Testis (tissue), 2 donors: ENCODE measurements at regions not wholly inside any gene's neighbourhood (a gene's known extent, or its start where the extent isn't known, plus 50 kb on each side); places are given as distances from the start of the nearest gene placed in this dataset.

Experiments used
- DNase-seq: peaks from one replicate; pipeline ENCODE4 v3.0.0-alpha.2; 2019
- H3K27ac ChIP-seq, 2 donors: fragments of 200-600 bp; sonication (generic); one replicate each; pipeline ENCODE4 v1.5.1; 2019
- H3K27me3 ChIP-seq: fragments of 200-600 bp; sonication (generic); one replicate; pipeline ENCODE4 v1.5.1; 2019
- H3K36me3 ChIP-seq: fragments of 200-600 bp; sonication (generic); one replicate; pipeline ENCODE4 v1.5.1; 2017; ENCODE audit warnings: low read depth; ENCODE audit errors: missing control alignments
- H3K4me1 ChIP-seq: fragments of 200-600 bp; sonication (generic); one replicate; pipeline ENCODE4 v1.5.1; 2019
- H3K4me3 ChIP-seq, 2 donors: fragments of 200-600 bp; sonication (generic); one replicate each; pipeline ENCODE4 v1.5.1; 2017 to 2019
- H3K9me3 ChIP-seq: fragments of 200-600 bp; sonication (generic); one replicate; pipeline ENCODE4 v1.5.1; 2017
- CTCF ChIP-seq, 3 experiments: fragments of 450-650 bp in 2 of 3; fragments of 200-600 bp in 1 of 3; sonication (generic) in 1 of 3; IDR thresholded peaks; one replicate each; pipeline ENCODE4 v1.5.1; 2016 to 2019; ENCODE audit warnings: antibody characterized with exemption in 3 of 3, mild to moderate bottlenecking in 2 of 3, moderate library complexity in 1 of 3
- POLR2A ChIP-seq: fragments of 450-650 bp; IDR thresholded peaks from one replicate; pipeline ENCODE4 v1.6.1; 2017; ENCODE audit warnings: antibody characterized with exemption, mild to moderate bottlenecking, moderate library complexity
- WGBS, 2 donors: methylation state at CpG; one replicate each; pipeline ENCODE4 v1.1.5; 2018; 5-methylcytosine and 5-hydroxymethylcytosine counted together
- intact Hi-C: fragments of 100-400 bp; cut with DNase I; formaldehyde crosslinking; loops from one replicate; pipeline ENCODE4 v1.15.1; 2023; ENCODE audit warnings: low total_unique reads

- no peaks in the 10 kb centered on the region for H3K27me3 ChIP-seq
- TF ChIP-seq CTCF (IDR thresholded peaks at IDR 0.05) (no peak), POLR2A (no peak)
- H3K36me3 ChIP-seq, result no peaks in the 10 kb centered on the region
- H3K4me3 ChIP-seq, result no peak overlapping the region
- H3K27ac ChIP-seq, result no peak overlapping the region
- DNase-seq, result no peak
- no peaks in the 10 kb centered on the region for H3K4me1 ChIP-seq
- WGBS, 2 donors, result 63 to 80% methylated on average over 6 of the region's 6 CpGs
- intact Hi-C loops, result no loop called here
- no peaks in the 10 kb centered on the region for H3K9me3 ChIP-seq
Observed at GRCh38 chr11:96942855-96943254, 553.0 kb downstream of the JRKL start.

GRCh38 chr11:96943970-96944369, 554.2 kb downstream of the JRKL start:
- H3K9me3 ChIP-seq, result no peaks in the 10 kb centered on the region
- H3K4me3 ChIP-seq, result no peak overlapping the region
- H3K27me3 ChIP-seq, result no peaks in the 10 kb centered on the region
- no peaks in the 10 kb centered on the region for H3K4me1 ChIP-seq
- 75 to 97% methylated on average over 1 of the region's 1 CpG for WGBS, 2 donors
- no peak for TF ChIP-seq CTCF (IDR thresholded peaks at IDR 0.05)
- TF ChIP-seq POLR2A, result no peak
- no peaks in the 10 kb centered on the region for H3K36me3 ChIP-seq
- no peak for DNase-seq
- H3K27ac ChIP-seq, result no peak overlapping the region
- intact Hi-C loops, result no loop called here

DNA sequence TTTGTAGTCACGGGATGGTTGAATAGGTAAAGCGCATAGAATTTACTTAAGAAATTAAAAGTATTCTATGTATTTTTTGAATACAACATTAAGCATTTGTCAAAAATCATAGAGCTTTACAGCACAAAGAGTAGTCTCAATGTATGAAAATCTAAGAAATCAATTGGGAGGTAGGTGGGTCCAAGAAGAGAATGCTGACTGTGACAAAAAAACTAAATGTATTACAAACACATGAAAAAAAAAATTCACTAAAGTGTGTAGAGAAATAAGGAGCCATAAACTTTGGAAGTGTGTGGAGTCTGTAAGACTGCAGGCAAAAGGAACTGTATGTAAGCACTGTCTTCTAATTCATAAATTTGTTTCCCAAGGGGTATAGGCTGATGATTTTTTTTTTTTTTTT, 558.3 kb downstream of the JRKL start:
- WGBS, 2 donors, result 85 to 88% methylated on average over 2 of the region's 2 CpGs
- intact Hi-C loops, result no loop called here

GRCh38 chr11:96949464-96949863, 559.7 kb downstream of the JRKL start:
- Histone ChIP-seq H3K36me3 (no peaks in the 10 kb centered on the region), H3K4me1 (no peaks in the 10 kb centered on the region), H3K4me3 (no peak overlapping the region), H3K27ac (no peak overlapping the region), H3K9me3 (no peaks in the 10 kb centered on the region), H3K27me3 (no peaks in the 10 kb centered on the region)
- intact Hi-C loops, result no loop called here
- TF ChIP-seq CTCF (IDR thresholded peaks at IDR 0.05) (no peak), POLR2A (no peak)
- 11 to 21% methylated on average over 2 of the region's 2 CpGs for WGBS, 2 donors
- DNase-seq, result no peak

More for the DNA sequence above, 558.3 kb downstream of the JRKL start:
- H3K4me1 ChIP-seq, result no peaks in the 10 kb centered on the region
- H3K36me3 ChIP-seq, result no peaks in the 10 kb centered on the region
- no peak overlapping the region for H3K27ac ChIP-seq
- TF ChIP-seq POLR2A (no peak), CTCF (IDR thresholded peaks at IDR 0.05) (no peak)
- DNase-seq, result no peak
- H3K4me3 ChIP-seq, result no peak overlapping the region
- no peaks in the 10 kb centered on the region for H3K27me3 ChIP-seq
- no peaks in the 10 kb centered on the region for H3K9me3 ChIP-seq

DNA sequence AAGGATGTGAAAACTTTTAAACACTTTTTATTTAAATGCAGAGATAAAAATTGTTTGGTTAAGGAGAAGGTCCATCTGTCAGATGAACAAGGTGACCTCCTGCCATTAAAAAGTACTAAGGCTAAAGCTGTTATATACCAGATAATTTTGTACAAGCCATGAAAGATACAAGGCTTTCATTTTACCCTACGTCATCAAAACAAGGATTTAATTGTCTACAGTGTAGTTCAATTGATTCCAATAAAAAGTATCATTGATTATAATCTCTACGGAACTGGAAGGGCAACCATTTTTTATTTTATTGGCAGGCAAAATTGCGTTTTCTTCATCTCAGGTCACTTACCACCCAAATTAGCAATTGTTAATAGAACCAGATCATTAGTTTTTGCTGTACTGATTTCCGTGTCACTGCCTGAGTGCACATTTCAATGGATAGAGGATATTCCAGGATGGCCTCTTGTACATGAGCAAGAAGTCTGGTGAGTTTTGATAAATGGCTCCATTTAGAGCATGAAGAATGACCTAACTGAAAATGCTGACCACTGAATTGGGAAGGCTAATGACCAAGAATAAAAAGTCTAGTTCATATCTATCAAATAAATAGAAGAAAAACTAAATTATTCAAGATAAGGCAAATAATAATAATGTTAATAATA, 564.9 kb downstream of the JRKL start:
- intact Hi-C loops, result no loop called here
- H3K4me3 ChIP-seq, result no peak overlapping the region
- no peaks in the 10 kb centered on the region for H3K36me3 ChIP-seq
- no peaks in the 10 kb centered on the region for H3K27me3 ChIP-seq
- H3K9me3 ChIP-seq, result no peaks in the 10 kb centered on the region
- H3K27ac ChIP-seq, result no peak overlapping the region
- DNase-seq, result no peak
- TF ChIP-seq POLR2A (no peak), CTCF (IDR thresholded peaks at IDR 0.05) (no peak)
- no peaks in the 10 kb centered on the region for H3K4me1 ChIP-seq
- WGBS, 2 donors, result 80 to 86% methylated on average over 4 of the region's 4 CpGs
